ENCODE measurements at regions not wholly inside any gene's neighbourhood (a gene's known extent, or its start where the extent isn't known, plus 50 kb on each side); places are given as distances from the start of the nearest gene placed in this dataset.

- no peak for TF ChIP-seq CTCF (IDR thresholded peaks at IDR 0.05; ENCODE audit: low read depth, low read length, missing control alignments)
- DNase-seq (ENCODE audit: low read depth) = no peak
- H3K4me3 ChIP-seq (ENCODE audit: low read depth, low read length) = no peak overlapping the region
These were observed 73.1 kb downstream of the MYCN start for GRCh38 chr2:16013359-16013911.

- DNase-seq (ENCODE audit: low read depth) = no peak
- TF ChIP-seq CTCF (IDR thresholded peaks at IDR 0.05; ENCODE audit: low read depth, low read length, missing control alignments) = no peak
- H3K4me3 ChIP-seq (ENCODE audit: low read depth, low read length) = no peak overlapping the region
These were observed 72.4 kb downstream of the MYCN start for GRCh38 chr2:16012626-16013358.

GRCh38 chr2:16012029-16012596, 71.8 kb downstream of the MYCN start:
- H3K4me3 ChIP-seq (ENCODE audit: low read depth, low read length) = no peak overlapping the region
- TF ChIP-seq CTCF (IDR thresholded peaks at IDR 0.05; ENCODE audit: low read depth, low read length, missing control alignments) = no peak
- DNase-seq (ENCODE audit: low read depth) = no peak

- no peak overlapping the region for H3K4me3 ChIP-seq (ENCODE audit: low read depth, low read length)
- no peak for DNase-seq (ENCODE audit: low read depth)
- TF ChIP-seq CTCF (IDR thresholded peaks at IDR 0.05; ENCODE audit: low read depth, low read length, missing control alignments) = no peak
These were observed 71.2 kb downstream of the MYCN start for GRCh38 chr2:16011621-16011960.

GRCh38 chr2:16010951-16011620, 70.7 kb downstream of the MYCN start:
- TF ChIP-seq CTCF (IDR thresholded peaks at IDR 0.05; ENCODE audit: low read depth, low read length, missing control alignments) = no peak
- DNase-seq (ENCODE audit: low read depth) = no peak
- H3K4me3 ChIP-seq (ENCODE audit: low read depth, low read length) = no peak overlapping the region

GRCh38 chr2:16010011-16010410, 69.7 kb downstream of the MYCN start:
- H3K4me3 ChIP-seq (ENCODE audit: low read depth, low read length) = no peak overlapping the region
- no peak for TF ChIP-seq CTCF (IDR thresholded peaks at IDR 0.05; ENCODE audit: low read depth, low read length, missing control alignments)
- DNase-seq (ENCODE audit: low read depth) = no peak

All from GM12864 (cell line).